RWPE2 (cell line): ENCODE measurements at regions not wholly inside any gene's neighbourhood (a gene's known extent, or its start where the extent isn't known, plus 50 kb on each side); places are given as distances from the start of the nearest gene placed in this dataset.

Experiments used
- ATAC-seq: fragments of 200-7000 bp; cut with Tn5 transposase; 3 replicates; pipeline ENCODE4 v1.9.1; 2021; ENCODE audit warnings: low read depth
- DNase-seq: peaks from one replicate; pipeline ENCODE4 v3.0.0-alpha.2; 2020; ENCODE audit warnings: low spot score
- H3K27ac ChIP-seq: fragments of 450-650 bp; 2 replicates; pipeline ENCODE4 v1.5.1; 2017; ENCODE audit warnings: mild to moderate bottlenecking; ENCODE audit not compliant: poor library complexity, severe bottlenecking
- H3K27me3 ChIP-seq: fragments of 250-450 bp; sonication (Bioruptor Pico); 2 replicates; pipeline ENCODE4 v1.5.1; 2021; ENCODE audit warnings: mild to moderate bottlenecking, moderate library complexity; ENCODE audit not compliant: insufficient read depth, poor library complexity, severe bottlenecking
- H3K36me3 ChIP-seq: fragments of 250-450 bp; sonication (Bioruptor Pico); 2 replicates; pipeline ENCODE4 v1.5.1; 2020; ENCODE audit warnings: low read depth, mild to moderate bottlenecking, moderate library complexity
- H3K4me1 ChIP-seq: fragments of 250-450 bp; sonication (Bioruptor Pico); 2 replicates; pipeline ENCODE4 v1.5.1; 2021; ENCODE audit warnings: mild to moderate bottlenecking, moderate library complexity; ENCODE audit not compliant: insufficient read depth, poor library complexity, severe bottlenecking
- H3K4me3 ChIP-seq: fragments of 250-450 bp; sonication (Bioruptor Pico); 2 replicates; pipeline ENCODE4 v1.5.1; 2021; ENCODE audit warnings: mild to moderate bottlenecking, moderate library complexity; ENCODE audit not compliant: severe bottlenecking
- H3K9me3 ChIP-seq: fragments of 250-450 bp; sonication (Bioruptor Pico); 2 replicates; pipeline ENCODE4 v1.5.1; 2021; ENCODE audit warnings: mild to moderate bottlenecking, moderate library complexity; ENCODE audit not compliant: severe bottlenecking
- TF ChIP-seq, protein P1 (sequence below): fragments of 450-650 bp; IDR thresholded peaks from one replicate; pipeline ENCODE4 v1.5.1; 2017; ENCODE audit warnings: mild to moderate bottlenecking, moderate library complexity; ENCODE audit not compliant: poor library complexity, severe bottlenecking

GRCh38 chr18:33854086-33854826 lies 276.2 kb downstream of the ASXL3 start:
- TF ChIP-seq, protein P1, sequence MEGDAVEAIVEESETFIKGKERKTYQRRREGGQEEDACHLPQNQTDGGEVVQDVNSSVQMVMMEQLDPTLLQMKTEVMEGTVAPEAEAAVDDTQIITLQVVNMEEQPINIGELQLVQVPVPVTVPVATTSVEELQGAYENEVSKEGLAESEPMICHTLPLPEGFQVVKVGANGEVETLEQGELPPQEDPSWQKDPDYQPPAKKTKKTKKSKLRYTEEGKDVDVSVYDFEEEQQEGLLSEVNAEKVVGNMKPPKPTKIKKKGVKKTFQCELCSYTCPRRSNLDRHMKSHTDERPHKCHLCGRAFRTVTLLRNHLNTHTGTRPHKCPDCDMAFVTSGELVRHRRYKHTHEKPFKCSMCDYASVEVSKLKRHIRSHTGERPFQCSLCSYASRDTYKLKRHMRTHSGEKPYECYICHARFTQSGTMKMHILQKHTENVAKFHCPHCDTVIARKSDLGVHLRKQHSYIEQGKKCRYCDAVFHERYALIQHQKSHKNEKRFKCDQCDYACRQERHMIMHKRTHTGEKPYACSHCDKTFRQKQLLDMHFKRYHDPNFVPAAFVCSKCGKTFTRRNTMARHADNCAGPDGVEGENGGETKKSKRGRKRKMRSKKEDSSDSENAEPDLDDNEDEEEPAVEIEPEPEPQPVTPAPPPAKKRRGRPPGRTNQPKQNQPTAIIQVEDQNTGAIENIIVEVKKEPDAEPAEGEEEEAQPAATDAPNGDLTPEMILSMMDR: no peak
- Histone ChIP-seq H3K27me3 (peaks cover 15% of the 10 kb centered on the region), H3K27ac (no peak overlapping the region), H3K36me3 (no peaks in the 10 kb centered on the region), H3K9me3 (no peaks in the 10 kb centered on the region), H3K4me3 (no peak overlapping the region), H3K4me1 (no peaks in the 10 kb centered on the region)
- DNase-seq (no peak), ATAC-seq (no peak)

- H3K4me3 ChIP-seq: no peak overlapping the region
- TF ChIP-seq, protein P1: no peak
- H3K4me1 ChIP-seq: no peaks in the 10 kb centered on the region
- no peak overlapping the region for H3K27ac ChIP-seq
- H3K9me3 ChIP-seq: no peaks in the 10 kb centered on the region
- ATAC-seq: no peak
- no peaks in the 10 kb centered on the region for H3K36me3 ChIP-seq
- peaks cover 18% of the 10 kb centered on the region for H3K27me3 ChIP-seq
- DNase-seq: no peak
These were observed 275.2 kb downstream of the ASXL3 start for GRCh38 chr18:33853187-33853586.

GRCh38 chr18:33851546-33852078 lies 273.6 kb downstream of the ASXL3 start:
- no peak for ATAC-seq
- Histone ChIP-seq H3K9me3 (no peaks in the 10 kb centered on the region), H3K4me1 (no peaks in the 10 kb centered on the region), H3K4me3 (no peak overlapping the region), H3K27ac (no peak overlapping the region), H3K27me3 (peaks cover 23% of the 10 kb centered on the region), H3K36me3 (no peaks in the 10 kb centered on the region)
- no peak for DNase-seq
- TF ChIP-seq, protein P1: no peak

GRCh38 chr18:33849731-33850130 lies 271.7 kb downstream of the ASXL3 start:
- Histone ChIP-seq H3K4me1 (no peaks in the 10 kb centered on the region), H3K36me3 (no peaks in the 10 kb centered on the region), H3K27ac (no peak overlapping the region), H3K4me3 (no peak overlapping the region), H3K27me3 (peaks cover 23% of the 10 kb centered on the region), H3K9me3 (no peaks in the 10 kb centered on the region)
- ATAC-seq: no peak
- no peak for DNase-seq
- TF ChIP-seq, protein P1: no peak

- TF ChIP-seq, protein P1: no peak
- Histone ChIP-seq H3K4me1 (no peaks in the 10 kb centered on the region), H3K36me3 (no peaks in the 10 kb centered on the region), H3K9me3 (no peaks in the 10 kb centered on the region), H3K27ac (no peak overlapping the region), H3K27me3 (peaks cover 9% of the 10 kb centered on the region), H3K4me3 (no peak overlapping the region)
- no peak for DNase-seq
- no peak for ATAC-seq
These were observed 266.2 kb downstream of the ASXL3 start for GRCh38 chr18:33844232-33844631.
